HEK293T (cell line): ENCODE measurements at regions not wholly inside any gene's neighbourhood (a gene's known extent, or its start where the extent isn't known, plus 50 kb on each side); places are given as distances from the start of the nearest gene placed in this dataset.

ENCODE experiments used
- CTCF ChIA-PET: fragments of 350-600 bp; formaldehyde crosslinking; extraction: SDS; loops from one replicate; lab custom pipeline; 2021; ENCODE audit warnings: antibody characterized with exemption, inconsistent platforms; lab: Yijun Ruan, JAX
- POLR2A ChIA-PET: fragments of 350-600 bp; formaldehyde crosslinking; extraction: SDS; loops from one replicate; lab custom pipeline; 2020; ENCODE audit warnings: antibody characterized with exemption, inconsistent platforms; lab: Yijun Ruan, JAX
- DNase-seq: peaks from one replicate; pipeline ENCODE4 v3.0.0; 2012; ENCODE audit warnings: mixed read lengths; ENCODE audit errors: extremely low spot score
- ARNT ChIP-seq: fragments of 450-650 bp; IDR thresholded peaks from 2 replicates; pipeline ENCODE4 v1.6.1; 2017; ENCODE audit warnings: mild to moderate bottlenecking
- BHLHE40 ChIP-seq: fragments of 450-650 bp; IDR thresholded peaks from 2 replicates; pipeline ENCODE4 v1.6.1; 2016; ENCODE audit warnings: mild to moderate bottlenecking, moderate library complexity, borderline replicate concordance
- CTBP1 ChIP-seq: fragments of 450-650 bp; IDR thresholded peaks from 2 replicates; pipeline ENCODE4 v1.6.1; 2016; ENCODE audit warnings: borderline replicate concordance
- ELF4 ChIP-seq: fragments of 450-650 bp; IDR thresholded peaks from 2 replicates; pipeline ENCODE4 v1.6.1; 2017; ENCODE audit warnings: antibody characterized with exemption
- FOXA1 ChIP-seq: fragments of 450-650 bp; IDR thresholded peaks from 2 replicates; pipeline ENCODE4 v1.6.1; 2016; ENCODE audit warnings: mild to moderate bottlenecking
- FOXK2 ChIP-seq: fragments of 450-650 bp; IDR thresholded peaks from 2 replicates; pipeline ENCODE4 v1.6.1; 2016; ENCODE audit warnings: mild to moderate bottlenecking
- FOXM1 ChIP-seq: fragments of 450-650 bp; IDR thresholded peaks from 2 replicates; pipeline ENCODE4 v1.6.1; 2017; ENCODE audit warnings: mild to moderate bottlenecking, borderline replicate concordance
- HDGF ChIP-seq: fragments of 450-650 bp; IDR thresholded peaks from 2 replicates; pipeline ENCODE4 v1.6.1; 2017; ENCODE audit warnings: antibody characterized with exemption, borderline replicate concordance
- L3MBTL2 ChIP-seq: fragments of 450-650 bp; conservative IDR thresholded peaks from 2 replicates; pipeline ENCODE4 v1.6.1; 2016; ENCODE audit warnings: mild to moderate bottlenecking
- LEF1 ChIP-seq: fragments of 450-650 bp; IDR thresholded peaks from 2 replicates; pipeline ENCODE4 v1.6.1; 2017; ENCODE audit warnings: mild to moderate bottlenecking, borderline replicate concordance
- NFRKB ChIP-seq: fragments of 450-650 bp; IDR thresholded peaks from 2 replicates; pipeline ENCODE4 v1.6.1; 2016; ENCODE audit warnings: mild to moderate bottlenecking, moderate library complexity
- SP1 ChIP-seq: fragments of 450-650 bp; IDR thresholded peaks from 2 replicates; pipeline ENCODE4 v1.6.1; 2017
- SUZ12 ChIP-seq: fragments of 450-650 bp; IDR thresholded peaks from 2 replicates; pipeline ENCODE4 v1.6.1; 2016; ENCODE audit warnings: mild to moderate bottlenecking
- TARDBP ChIP-seq: fragments of 450-650 bp; IDR thresholded peaks from 2 replicates; pipeline ENCODE4 v1.6.1; 2016
- ZNF384 ChIP-seq: fragments of 450-650 bp; IDR thresholded peaks from 2 replicates; pipeline ENCODE4 v1.6.1; 2016
- TF ChIP-seq, protein P1 (sequence below): fragments of 450-650 bp; IDR thresholded peaks from 2 replicates; pipeline ENCODE4 v1.6.1; 2016

DNA sequence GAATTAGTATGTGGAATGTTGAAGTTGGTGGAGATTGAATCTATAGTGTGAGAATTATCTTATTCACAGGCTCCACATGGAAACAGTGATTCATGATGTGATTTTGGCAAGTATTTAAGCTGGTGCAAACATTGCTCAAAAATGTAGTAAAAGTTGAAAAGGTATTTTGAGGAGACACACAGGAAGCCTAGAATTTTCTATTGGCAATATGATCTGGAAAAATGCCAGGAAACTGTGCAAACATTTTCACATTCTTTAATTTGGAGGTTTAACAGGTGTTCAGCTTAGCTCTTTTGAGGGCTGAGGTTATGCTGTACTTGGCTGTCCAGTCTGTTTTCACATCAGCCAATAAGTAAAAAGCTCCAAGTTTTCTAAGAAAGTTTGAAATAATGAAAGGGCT, 327.3 kb downstream of the RWDD3 start:
- POLR2A ChIA-PET, result no interaction called here

DNA sequence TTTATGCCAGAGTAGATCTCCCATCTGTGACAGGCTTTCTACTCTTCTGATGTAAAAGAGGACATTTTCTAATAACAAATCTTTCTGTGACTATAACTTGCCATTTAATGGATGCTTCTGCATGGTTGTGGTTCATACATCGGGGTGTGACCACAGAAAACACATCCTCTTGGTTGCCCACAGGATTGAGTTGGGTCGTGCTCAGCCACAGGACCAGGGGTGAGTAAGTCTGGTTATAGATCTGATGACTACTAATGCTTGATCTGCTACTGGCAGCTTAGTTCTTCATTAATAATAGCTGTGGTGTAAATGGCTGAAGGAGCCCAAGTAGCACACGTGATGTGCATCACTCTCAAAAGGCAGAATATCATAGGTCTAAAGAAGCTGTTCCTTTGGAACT, 328.2 kb downstream of the RWDD3 start:
- ChIA-PET POLR2A (no interaction called here), CTCF (no interaction called here)
- TF ChIP-seq L3MBTL2, result no peak
- TF ChIP-seq BHLHE40, result no peak
- TF ChIP-seq SP1, result no peak
- no peak for TF ChIP-seq SUZ12
- no peak for TF ChIP-seq CTBP1
- no peak for TF ChIP-seq FOXM1
- no peak for TF ChIP-seq NFRKB
- no peak for TF ChIP-seq ELF4
- no peak for TF ChIP-seq FOXK2
- TF ChIP-seq, protein P1, sequence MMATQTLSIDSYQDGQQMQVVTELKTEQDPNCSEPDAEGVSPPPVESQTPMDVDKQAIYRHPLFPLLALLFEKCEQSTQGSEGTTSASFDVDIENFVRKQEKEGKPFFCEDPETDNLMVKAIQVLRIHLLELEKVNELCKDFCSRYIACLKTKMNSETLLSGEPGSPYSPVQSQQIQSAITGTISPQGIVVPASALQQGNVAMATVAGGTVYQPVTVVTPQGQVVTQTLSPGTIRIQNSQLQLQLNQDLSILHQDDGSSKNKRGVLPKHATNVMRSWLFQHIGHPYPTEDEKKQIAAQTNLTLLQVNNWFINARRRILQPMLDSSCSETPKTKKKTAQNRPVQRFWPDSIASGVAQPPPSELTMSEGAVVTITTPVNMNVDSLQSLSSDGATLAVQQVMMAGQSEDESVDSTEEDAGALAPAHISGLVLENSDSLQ, result no peak
- TF ChIP-seq ARNT, result no peak
- TF ChIP-seq HDGF, result no peak
- no peak for TF ChIP-seq LEF1
- TF ChIP-seq ZNF384, result no peak
- no peak for TF ChIP-seq FOXA1
- no peak for TF ChIP-seq TARDBP

More for the DNA sequence above, 327.3 kb downstream of the RWDD3 start:
- TF ChIP-seq ARNT (no peak), SUZ12 (no peak), ELF4 (no peak), TARDBP (no peak), SP1 (no peak), NFRKB (no peak), FOXM1 (no peak), LEF1 (no peak)
- TF ChIP-seq, protein P1, result no peak
- no peak for DNase-seq
- CTCF ChIA-PET, result interaction anchor here (0.6 kb wide), 1 partner anchor 252 kb away, joined by 3 read pairs; no protein-coding TSS in a partner anchor

DNA sequence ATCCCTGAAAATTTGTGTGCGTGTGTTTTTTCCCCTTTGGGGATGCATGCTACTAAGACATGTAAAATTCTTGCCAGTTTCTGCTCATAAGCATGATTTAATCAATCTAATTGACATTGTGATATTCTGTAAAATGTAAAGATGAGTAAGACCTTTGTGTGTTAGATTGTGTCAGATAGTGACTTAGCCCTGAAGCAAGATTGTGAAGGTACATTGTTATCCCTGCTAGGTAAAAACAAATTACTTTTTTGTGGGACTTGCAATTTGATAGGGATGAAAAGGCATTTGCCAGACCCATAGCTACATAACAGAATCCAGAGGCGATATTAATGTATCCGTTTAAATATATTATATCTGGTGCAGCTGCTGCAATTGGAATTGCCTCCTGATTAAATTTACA, 338.0 kb downstream of the RWDD3 start:
- ChIA-PET POLR2A (no interaction called here), CTCF (no interaction called here)
- DNase-seq, result no peak
- TF ChIP-seq ARNT (no peak), HDGF (no peak), L3MBTL2 (no peak), FOXA1 (no peak), LEF1 (no peak), CTBP1 (no peak), TARDBP (no peak), SP1 (no peak), FOXK2 (no peak), SUZ12 (no peak), ELF4 (no peak), ZNF384 (no peak), NFRKB (no peak), FOXM1 (no peak), BHLHE40 (no peak)
- TF ChIP-seq, protein P1, result no peak

More for the DNA sequence above, 328.2 kb downstream of the RWDD3 start:
- no peak for DNase-seq

DNA sequence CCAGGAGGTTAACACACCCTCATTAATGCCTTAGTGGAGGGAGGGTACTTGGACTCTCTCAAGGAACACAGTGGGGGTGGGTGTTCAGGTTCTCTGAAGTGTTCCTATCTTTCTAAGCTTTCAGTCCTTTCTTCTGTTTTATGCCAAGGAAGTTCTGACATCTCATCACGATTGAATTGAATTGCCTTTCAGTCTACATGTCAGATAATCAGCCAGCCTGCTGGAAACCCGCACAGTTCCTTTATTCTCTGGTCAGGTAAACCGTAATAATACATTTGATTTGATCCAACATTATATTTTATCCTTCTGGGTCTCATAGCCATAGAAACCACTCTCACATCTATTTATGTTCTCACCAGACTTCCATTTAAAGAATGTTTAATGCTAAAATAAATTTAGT, 339.0 kb downstream of the RWDD3 start:
- no peak for DNase-seq
- ChIA-PET POLR2A (no interaction called here), CTCF (no interaction called here)
- TF ChIP-seq FOXK2 (no peak), ZNF384 (no peak), TARDBP (no peak), ELF4 (no peak), NFRKB (no peak), FOXA1 (no peak), L3MBTL2 (no peak), BHLHE40 (no peak), CTBP1 (no peak), LEF1 (no peak), ARNT (no peak), SP1 (no peak), FOXM1 (no peak), HDGF (no peak), SUZ12 (no peak)
- TF ChIP-seq, protein P1, result no peak

DNA sequence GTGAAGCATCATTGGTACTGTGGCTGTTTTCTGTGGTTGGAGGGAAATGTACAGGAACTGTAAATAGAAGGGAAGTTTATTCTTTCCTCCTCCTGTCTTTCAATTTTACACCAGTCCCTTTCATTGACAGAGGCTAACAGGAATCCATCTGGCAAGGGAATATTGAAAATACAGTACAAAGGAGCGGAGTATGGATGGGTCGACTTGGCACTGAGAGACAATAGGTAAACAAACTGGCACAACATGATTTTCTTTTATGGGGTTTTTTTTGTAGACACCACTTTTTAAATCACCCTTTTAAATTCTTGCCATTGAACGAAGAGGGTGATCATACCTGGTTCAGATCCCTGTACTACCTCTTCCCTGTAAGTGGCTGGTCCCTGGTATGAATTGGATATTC, 341.3 kb downstream of the RWDD3 start:
- TF ChIP-seq ZNF384, result no peak
- TF ChIP-seq TARDBP, result no peak
- no peak for TF ChIP-seq LEF1
- TF ChIP-seq FOXK2, result no peak
- no peak for TF ChIP-seq CTBP1
- TF ChIP-seq BHLHE40, result no peak
- no peak for TF ChIP-seq ARNT
- TF ChIP-seq FOXM1, result no peak
- no peak for TF ChIP-seq NFRKB
- TF ChIP-seq FOXA1, result no peak
- ChIA-PET CTCF (no interaction called here), POLR2A (no interaction called here)
- DNase-seq, result no peak
